NCI-H524 treated with DMSO at 0.1 percent for 48 hours (cell line): ENCODE measurements at regions not wholly inside any gene's neighbourhood (a gene's known extent, or its start where the extent isn't known, plus 50 kb on each side); places are given as distances from the start of the nearest gene placed in this dataset.

ENCODE experiments used
- DNase-seq: peaks from one replicate; lab custom pipeline; 2025; lab: John Stamatoyannopoulos, UW

GRCh38 chr3:23747841-23748240 is 57.9 kb upstream of the UBE2E1 start:
- no peak for DNase-seq

DNA sequence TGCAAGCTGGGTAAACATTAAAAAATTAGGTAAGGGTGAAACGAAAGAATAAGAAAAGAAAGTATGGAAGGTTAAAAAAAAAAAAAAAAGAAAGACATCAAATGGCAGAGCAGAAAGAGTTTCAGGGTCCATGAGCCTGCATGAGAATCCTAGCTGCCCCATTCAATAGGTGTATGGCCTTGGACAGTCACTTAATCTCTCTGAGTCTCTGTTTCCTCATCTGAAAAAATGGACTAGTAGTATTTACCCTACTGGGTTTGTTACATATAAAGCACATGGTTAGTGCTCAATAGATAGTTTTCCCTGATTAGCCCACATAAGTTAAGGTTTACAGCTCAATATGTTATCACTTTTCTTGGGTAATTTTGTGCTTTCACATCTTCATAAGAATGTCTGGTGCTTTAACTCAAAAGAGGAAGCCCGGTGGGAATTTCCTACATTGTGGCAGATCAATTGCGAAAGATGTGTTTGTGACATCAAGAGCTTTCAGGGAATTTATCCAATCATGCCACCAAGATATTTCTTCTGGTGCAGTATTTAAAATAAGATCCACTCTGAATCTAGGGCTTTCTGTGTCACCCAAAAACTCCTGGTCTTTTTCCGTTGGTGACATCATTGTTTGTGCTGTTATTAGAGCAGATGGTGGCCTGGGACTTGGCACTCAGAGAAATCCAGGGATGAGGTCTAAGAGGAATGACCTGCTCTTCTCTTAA is 57.2 kb upstream of the UBE2E1 start:
- no peak for DNase-seq

DNA sequence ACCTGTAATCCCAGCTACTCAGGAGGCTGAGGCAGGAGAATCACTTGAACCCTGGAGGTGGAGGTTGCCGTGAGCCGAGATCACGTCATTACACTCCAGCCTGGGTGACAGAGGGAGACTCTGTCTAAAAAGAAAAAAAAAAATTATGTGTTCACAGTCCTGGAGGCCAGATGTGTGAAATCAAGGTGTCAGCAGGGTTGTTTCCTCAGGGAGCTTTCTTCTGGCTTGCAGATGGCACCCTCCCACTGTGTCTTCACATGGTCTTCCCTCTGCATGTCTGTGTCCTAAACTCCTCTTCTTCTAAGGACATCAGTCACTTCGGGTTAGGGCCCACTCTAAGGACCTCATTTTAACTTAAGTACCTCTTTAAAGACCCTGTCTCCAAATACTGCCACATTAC is 56.1 kb upstream of the UBE2E1 start:
- no peak for DNase-seq

- DNase-seq: no peak
Observed at GRCh38 chr3:23750573-23751210, 55.1 kb upstream of the UBE2E1 start.

- DNase-seq: no peak
Observed at GRCh38 chr3:23751212-23751723, 54.5 kb upstream of the UBE2E1 start.

GRCh38 chr3:23752126-23752525 is 53.6 kb upstream of the UBE2E1 start:
- no peak for DNase-seq

DNA sequence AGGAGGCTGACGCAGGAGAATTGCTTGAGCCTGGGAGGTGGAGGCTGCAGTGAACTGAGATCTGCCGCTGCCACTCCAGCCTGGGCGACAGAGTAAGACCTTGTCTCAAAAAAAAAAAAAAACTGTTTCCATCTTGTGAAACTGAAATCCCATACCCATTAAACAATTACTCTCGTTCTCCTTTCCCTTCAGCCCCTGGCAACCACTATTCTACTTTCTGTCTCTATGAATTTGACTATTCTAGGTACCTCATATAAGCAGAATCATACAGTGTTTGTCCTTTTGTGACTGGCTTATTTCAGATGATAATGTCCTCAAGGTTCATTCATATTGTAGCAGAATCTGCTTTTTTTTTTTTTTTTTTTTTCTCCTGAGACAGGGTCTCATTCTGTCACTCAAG is 51.5 kb upstream of the UBE2E1 start:
- no peak for DNase-seq
